HuH-7 (cell line): ENCODE measurements at regions not wholly inside any gene's neighbourhood (a gene's known extent, or its start where the extent isn't known, plus 50 kb on each side); places are given as distances from the start of the nearest gene placed in this dataset.
"Not testable (repeated sequence)": the region's sequence is repeated elsewhere in the genome, so short reads cannot be mapped to it uniquely, and the experiment has no call there.

Experiments used
- DNase-seq: peaks from one replicate; pipeline ENCODE4 v3.0.0; 2011; ENCODE audit warnings: low spot score

GRCh38 chr6:134669485-134669884, 280.4 kb downstream of the ALDH8A1 start:
- DNase-seq = no peak

GRCh38 chr6:134667111-134667510, 282.8 kb downstream of the ALDH8A1 start:
- DNase-seq = no peak

GRCh38 chr6:134666125-134666524, 283.8 kb downstream of the ALDH8A1 start:
- no peak for DNase-seq

DNA sequence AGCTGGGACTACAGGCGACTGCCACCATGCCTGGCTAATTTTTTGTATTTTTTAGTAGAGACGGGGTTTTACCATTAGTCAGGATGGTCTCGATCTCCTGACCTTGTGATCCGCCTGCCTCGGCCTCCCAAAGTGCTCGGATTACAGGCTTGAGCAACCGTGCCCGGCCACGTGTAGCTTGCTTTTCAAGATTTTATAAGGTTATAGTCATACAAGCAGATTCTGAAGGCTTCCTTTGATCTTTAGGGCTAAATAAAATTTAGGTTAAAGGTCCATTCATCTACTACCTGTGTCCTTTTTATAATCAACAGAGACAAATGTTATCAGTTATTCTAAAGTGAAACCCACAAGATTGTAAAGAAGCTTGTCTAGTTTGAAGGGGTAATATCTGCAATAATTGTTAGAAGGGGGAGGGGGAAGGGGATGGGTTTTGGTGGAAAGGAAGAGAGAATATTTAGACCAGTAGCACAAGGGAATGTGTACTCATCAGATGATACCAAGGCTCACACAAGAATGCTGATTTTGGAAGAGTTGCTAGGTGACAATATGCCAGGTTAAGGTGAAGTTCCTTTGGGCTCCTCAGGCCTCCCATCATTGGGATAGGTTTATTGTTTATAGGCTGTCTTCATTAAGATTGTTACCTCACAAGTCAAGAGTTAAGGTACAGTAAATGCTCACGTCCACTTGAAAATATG, 284.7 kb downstream of the ALDH8A1 start:
- DNase-seq = no peak

GRCh38 chr6:134663800-134664535, 285.9 kb downstream of the ALDH8A1 start:
- no peak for DNase-seq

DNA sequence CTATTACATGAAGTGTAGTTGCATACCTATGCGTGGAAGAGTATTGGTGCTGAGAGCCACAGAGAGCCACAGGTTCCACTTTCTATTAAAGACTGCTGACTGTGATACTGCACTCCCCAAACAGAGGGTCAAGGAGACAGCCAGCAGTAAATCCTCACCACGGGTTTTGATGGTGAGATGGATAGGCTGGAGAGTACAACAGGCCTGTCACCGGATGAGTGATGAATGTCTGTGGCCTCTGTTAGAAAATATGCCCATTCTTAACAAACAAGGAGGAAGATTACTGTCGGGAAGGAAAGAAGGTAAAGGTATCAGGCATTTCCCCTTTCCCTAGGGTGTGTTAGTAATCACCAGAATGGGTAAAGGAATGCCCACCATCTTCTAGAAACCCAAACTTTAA, 286.5 kb downstream of the ALDH8A1 start:
- DNase-seq = no peak

GRCh38 chr6:134662077-134662700, 287.7 kb downstream of the ALDH8A1 start:
- DNase-seq = no peak

- DNase-seq = not testable (repeated sequence)
Measured at GRCh38 chr6:134659885-134660284, 290.0 kb downstream of the ALDH8A1 start.

- no peak for DNase-seq
Measured at GRCh38 chr6:134658596-134658995, 291.3 kb downstream of the ALDH8A1 start.

DNA sequence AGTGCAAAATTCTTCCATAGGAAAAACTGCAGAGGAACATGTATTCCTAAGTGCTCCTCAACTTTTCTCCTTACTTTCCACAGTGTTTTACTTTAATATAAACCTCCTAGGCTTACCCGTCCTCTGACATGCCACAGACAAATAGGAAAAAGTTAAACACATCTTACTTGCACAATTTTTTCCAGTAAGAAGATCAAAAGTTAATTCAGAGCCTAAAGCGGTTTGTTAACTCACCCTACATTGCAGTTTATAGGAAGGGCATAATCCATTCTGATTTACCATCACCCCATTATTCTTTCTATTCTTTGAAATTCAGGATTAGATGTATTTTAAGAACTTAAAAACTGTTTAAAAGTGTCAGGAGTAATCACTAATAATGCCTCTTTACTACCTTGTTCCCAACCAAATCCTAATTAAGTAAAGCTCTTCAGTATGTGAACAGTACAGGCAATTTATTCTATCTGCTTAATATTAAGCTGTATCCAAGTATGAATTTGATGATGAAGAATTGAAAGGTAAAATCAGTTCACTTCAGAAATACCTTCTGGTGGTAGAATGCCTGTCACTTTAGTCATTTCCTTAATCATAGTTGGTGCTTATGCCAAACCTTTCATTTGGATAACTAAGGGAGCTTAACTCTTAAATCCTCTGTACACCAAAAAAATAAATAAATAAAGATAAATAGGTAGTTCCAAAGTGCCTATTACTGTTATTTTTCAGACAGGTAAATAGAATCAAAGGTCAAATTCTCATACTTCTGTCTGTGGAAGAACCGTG, 292.0 kb downstream of the ALDH8A1 start:
- no peak for DNase-seq

GRCh38 chr6:134657343-134657742, 292.6 kb downstream of the ALDH8A1 start:
- DNase-seq = no peak

GRCh38 chr6:134654751-134655150, 295.1 kb downstream of the ALDH8A1 start:
- no peak for DNase-seq

DNA sequence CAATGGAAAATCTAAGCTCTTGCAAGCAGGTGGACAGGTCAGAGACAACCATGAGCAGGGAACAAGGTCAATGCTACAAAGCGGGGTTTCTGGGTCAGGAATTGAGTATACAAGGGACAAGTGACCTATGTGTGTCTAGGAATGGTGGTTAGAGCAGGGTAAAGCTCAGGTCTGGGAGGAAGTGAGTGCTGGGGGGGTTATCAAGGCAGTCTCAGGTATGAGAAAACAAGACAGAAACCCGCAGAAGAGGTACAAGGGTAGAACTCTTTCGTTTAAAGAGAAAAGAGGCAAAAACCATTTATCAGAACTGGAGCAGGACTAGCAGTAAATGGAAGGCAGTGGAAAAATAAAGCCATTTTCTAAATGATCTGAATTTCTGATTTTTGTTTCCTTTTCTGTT, 298.4 kb downstream of the ALDH8A1 start:
- no peak for DNase-seq

DNA sequence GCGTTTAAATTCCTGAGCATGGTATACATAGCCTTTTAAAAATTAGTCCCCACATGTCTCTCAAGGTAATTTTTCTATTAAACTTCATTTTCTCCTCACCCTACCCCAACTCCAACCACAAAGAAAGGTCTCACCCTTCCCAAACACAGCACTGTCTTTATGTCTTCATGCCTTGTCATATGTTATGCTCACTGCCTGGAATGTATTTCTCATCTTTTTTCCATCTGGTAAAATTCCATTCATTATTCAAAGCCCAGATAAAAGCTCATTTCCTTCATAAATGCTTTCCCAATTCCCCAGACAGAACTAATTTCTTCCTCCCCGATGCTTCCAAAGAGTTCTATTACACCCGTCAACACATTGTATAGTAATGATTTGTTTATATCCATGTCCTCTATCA, 302.0 kb downstream of the ALDH8A1 start:
- DNase-seq = no peak

GRCh38 chr6:134642819-134643218, 307.1 kb downstream of the ALDH8A1 start:
- DNase-seq = no peak

GRCh38 chr6:134642279-134642678, 307.6 kb downstream of the ALDH8A1 start:
- DNase-seq = no peak

DNA sequence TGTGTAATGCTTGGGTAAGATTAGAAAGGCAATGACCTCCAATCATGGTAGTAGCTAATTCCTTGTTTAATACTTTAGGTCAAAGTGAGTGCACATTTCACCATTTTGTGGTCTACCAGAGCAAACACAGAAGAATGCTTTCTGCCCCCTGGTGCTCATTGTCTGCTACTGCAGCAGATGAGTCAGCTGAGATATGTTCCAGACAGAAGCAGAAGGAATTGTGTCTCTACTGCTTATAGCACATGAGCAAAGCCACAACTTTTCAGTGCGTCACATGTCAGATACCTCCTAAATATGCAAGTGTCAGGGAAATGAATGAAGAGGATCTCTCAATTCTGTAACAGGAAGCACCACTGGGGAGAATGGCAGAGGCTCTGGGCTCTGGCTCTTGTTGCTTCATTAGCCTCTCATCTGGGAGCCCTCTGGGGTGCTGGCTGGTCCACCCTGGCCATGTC, 308.9 kb downstream of the ALDH8A1 start:
- DNase-seq = peak; percentile 71

- DNase-seq = no peak
Measured at GRCh38 chr6:134640229-134640628, 309.7 kb downstream of the ALDH8A1 start.

GRCh38 chr6:134637847-134638437, 312.0 kb downstream of the ALDH8A1 start:
- DNase-seq = no peak

- DNase-seq = no peak
Measured at GRCh38 chr6:134637282-134637681, 312.6 kb downstream of the ALDH8A1 start.

- DNase-seq = no peak
Measured at GRCh38 chr6:134636186-134636799, 313.6 kb downstream of the ALDH8A1 start.

GRCh38 chr6:134634966-134635365, 314.9 kb downstream of the ALDH8A1 start:
- DNase-seq = no peak
